Glutamatergic neuron (in vitro differentiated cells): ENCODE measurements at regions not wholly inside any gene's neighbourhood (a gene's known extent, or its start where the extent isn't known, plus 50 kb on each side); places are given as distances from the start of the nearest gene placed in this dataset.

ENCODE experiments used
- DNase-seq: peaks from one replicate; pipeline ENCODE4 v3.0.0; 2022
- H3K27ac Mint-ChIP-seq: one replicate; pipeline ENCODE4 v1.8.0; 2020; ENCODE audit warnings: mild to moderate bottlenecking, mixed read lengths, inconsistent platforms; ENCODE audit not compliant: unreplicated experiment
- H3K27me3 Mint-ChIP-seq: one replicate; pipeline ENCODE4 v1.8.0; 2020; ENCODE audit warnings: mild to moderate bottlenecking, moderate library complexity, mixed read lengths, inconsistent platforms; ENCODE audit not compliant: unreplicated experiment
- H3K36me3 Mint-ChIP-seq: one replicate; pipeline ENCODE4 v1.8.0; 2020; ENCODE audit warnings: mild to moderate bottlenecking, mixed read lengths, inconsistent platforms; ENCODE audit not compliant: unreplicated experiment
- H3K4me1 Mint-ChIP-seq: one replicate; pipeline ENCODE4 v1.8.0; 2020; ENCODE audit warnings: mild to moderate bottlenecking, low read depth, mixed read lengths, inconsistent platforms; ENCODE audit not compliant: unreplicated experiment
- H3K4me3 Mint-ChIP-seq: one replicate; pipeline ENCODE4 v1.8.0; 2020; ENCODE audit warnings: mild to moderate bottlenecking, mixed read lengths, inconsistent platforms; ENCODE audit not compliant: unreplicated experiment
- H3K9me3 Mint-ChIP-seq: one replicate; pipeline ENCODE4 v1.8.0; 2020; ENCODE audit warnings: mild to moderate bottlenecking, moderate library complexity, mixed read lengths, inconsistent platforms; ENCODE audit not compliant: unreplicated experiment
- CTCF ChIP-seq: fragments of 200-600 bp; sonication (generic); IDR thresholded peaks from one replicate; pipeline ENCODE4 v1.5.0; 2021; ENCODE audit not compliant: partially characterized antibody, unreplicated experiment

GRCh38 chr19:28293685-28294084, 919.3 kb downstream of the UQCRFS1 start:
- H3K4me3 Mint-ChIP-seq, result no peak overlapping the region
- H3K9me3 Mint-ChIP-seq, result peaks cover 3% of the 10 kb centered on the region
- H3K27ac Mint-ChIP-seq, result no peak overlapping the region
- H3K36me3 Mint-ChIP-seq, result no peaks in the 10 kb centered on the region
- peaks cover 3% of the 10 kb centered on the region for H3K27me3 Mint-ChIP-seq
- no peak for DNase-seq
- H3K4me1 Mint-ChIP-seq, result peaks cover 20% of the 10 kb centered on the region
- TF ChIP-seq CTCF, result no peak

- Mint-ChIP-seq H3K27me3 (peaks cover 3% of the 10 kb centered on the region), H3K4me1 (peaks cover 20% of the 10 kb centered on the region), H3K9me3 (peaks cover 3% of the 10 kb centered on the region), H3K36me3 (no peaks in the 10 kb centered on the region), H3K4me3 (no peak overlapping the region), H3K27ac (peak overlapping the region; percentile 39)
- DNase-seq, result peak; percentile 56
- TF ChIP-seq CTCF, result no peak
Measured at GRCh38 chr19:28292822-28293500, 920.0 kb downstream of the UQCRFS1 start.

- no peak overlapping the region for H3K4me3 Mint-ChIP-seq
- H3K4me1 Mint-ChIP-seq, result peaks cover 20% of the 10 kb centered on the region
Measured at GRCh38 chr19:28291874-28292273, 921.1 kb downstream of the UQCRFS1 start.

GRCh38 chr19:28290963-28291657, 921.8 kb downstream of the UQCRFS1 start:
- Mint-ChIP-seq H3K36me3 (no peaks in the 10 kb centered on the region), H3K4me1 (peaks cover 20% of the 10 kb centered on the region), H3K4me3 (no peak overlapping the region), H3K9me3 (peaks cover 3% of the 10 kb centered on the region), H3K27ac (no peak overlapping the region), H3K27me3 (peaks cover 5% of the 10 kb centered on the region)
- DNase-seq, result no peak
- TF ChIP-seq CTCF, result no peak

More at GRCh38 chr19:28291874-28292273, 921.1 kb downstream of the UQCRFS1 start:
- H3K36me3 Mint-ChIP-seq, result no peaks in the 10 kb centered on the region
- DNase-seq, result no peak
- no peak for TF ChIP-seq CTCF
- peaks cover 3% of the 10 kb centered on the region for H3K9me3 Mint-ChIP-seq
- no peak overlapping the region for H3K27ac Mint-ChIP-seq
- peaks cover 5% of the 10 kb centered on the region for H3K27me3 Mint-ChIP-seq
